HEK293T (cell line): ENCODE measurements at regions not wholly inside any gene's neighbourhood (a gene's known extent, or its start where the extent isn't known, plus 50 kb on each side); places are given as distances from the start of the nearest gene placed in this dataset.

Experiments used
- CTCF ChIA-PET: fragments of 350-600 bp; formaldehyde crosslinking; extraction: SDS; loops from one replicate; lab custom pipeline; 2021; ENCODE audit warnings: antibody characterized with exemption, inconsistent platforms; lab: Yijun Ruan, JAX
- POLR2A ChIA-PET: fragments of 350-600 bp; formaldehyde crosslinking; extraction: SDS; loops from one replicate; lab custom pipeline; 2020; ENCODE audit warnings: antibody characterized with exemption, inconsistent platforms; lab: Yijun Ruan, JAX
- DNase-seq: peaks from one replicate; pipeline ENCODE4 v3.0.0; 2012; ENCODE audit warnings: mixed read lengths; ENCODE audit errors: extremely low spot score
- ARNT ChIP-seq: fragments of 450-650 bp; IDR thresholded peaks from 2 replicates; pipeline ENCODE4 v1.6.1; 2017; ENCODE audit warnings: mild to moderate bottlenecking
- BHLHE40 ChIP-seq: fragments of 450-650 bp; IDR thresholded peaks from 2 replicates; pipeline ENCODE4 v1.6.1; 2016; ENCODE audit warnings: mild to moderate bottlenecking, moderate library complexity, borderline replicate concordance
- CTBP1 ChIP-seq: fragments of 450-650 bp; IDR thresholded peaks from 2 replicates; pipeline ENCODE4 v1.6.1; 2016; ENCODE audit warnings: borderline replicate concordance
- ELF4 ChIP-seq: fragments of 450-650 bp; IDR thresholded peaks from 2 replicates; pipeline ENCODE4 v1.6.1; 2017; ENCODE audit warnings: antibody characterized with exemption
- FOXA1 ChIP-seq: fragments of 450-650 bp; IDR thresholded peaks from 2 replicates; pipeline ENCODE4 v1.6.1; 2016; ENCODE audit warnings: mild to moderate bottlenecking
- FOXK2 ChIP-seq: fragments of 450-650 bp; IDR thresholded peaks from 2 replicates; pipeline ENCODE4 v1.6.1; 2016; ENCODE audit warnings: mild to moderate bottlenecking
- FOXM1 ChIP-seq: fragments of 450-650 bp; IDR thresholded peaks from 2 replicates; pipeline ENCODE4 v1.6.1; 2017; ENCODE audit warnings: mild to moderate bottlenecking, borderline replicate concordance
- HDGF ChIP-seq: fragments of 450-650 bp; IDR thresholded peaks from 2 replicates; pipeline ENCODE4 v1.6.1; 2017; ENCODE audit warnings: antibody characterized with exemption, borderline replicate concordance
- L3MBTL2 ChIP-seq: fragments of 450-650 bp; conservative IDR thresholded peaks from 2 replicates; pipeline ENCODE4 v1.6.1; 2016; ENCODE audit warnings: mild to moderate bottlenecking
- LEF1 ChIP-seq: fragments of 450-650 bp; IDR thresholded peaks from 2 replicates; pipeline ENCODE4 v1.6.1; 2017; ENCODE audit warnings: mild to moderate bottlenecking, borderline replicate concordance
- NFRKB ChIP-seq: fragments of 450-650 bp; IDR thresholded peaks from 2 replicates; pipeline ENCODE4 v1.6.1; 2016; ENCODE audit warnings: mild to moderate bottlenecking, moderate library complexity
- PKNOX1 ChIP-seq: fragments of 450-650 bp; IDR thresholded peaks from 2 replicates; pipeline ENCODE4 v1.6.1; 2016
- SP1 ChIP-seq: fragments of 450-650 bp; IDR thresholded peaks from 2 replicates; pipeline ENCODE4 v1.6.1; 2017
- SUZ12 ChIP-seq: fragments of 450-650 bp; IDR thresholded peaks from 2 replicates; pipeline ENCODE4 v1.6.1; 2016; ENCODE audit warnings: mild to moderate bottlenecking
- TARDBP ChIP-seq: fragments of 450-650 bp; IDR thresholded peaks from 2 replicates; pipeline ENCODE4 v1.6.1; 2016
- ZNF384 ChIP-seq: fragments of 450-650 bp; IDR thresholded peaks from 2 replicates; pipeline ENCODE4 v1.6.1; 2016

- CTCF ChIA-PET: no interaction called here
- no peak for DNase-seq
- TF ChIP-seq PKNOX1 (no peak), SUZ12 (no peak), FOXM1 (no peak), HDGF (no peak), ZNF384 (no peak), L3MBTL2 (no peak), FOXA1 (no peak), CTBP1 (no peak), FOXK2 (no peak)
- POLR2A ChIA-PET: no interaction called here
These were observed 759.7 kb upstream of the CDH7 start for GRCh38 chr18:64991102-64991501.

- CTCF ChIA-PET: no interaction called here
- no peak for TF ChIP-seq ZNF384
- no peak for TF ChIP-seq ELF4
- no peak for TF ChIP-seq SUZ12
- no peak for TF ChIP-seq LEF1
- no peak for TF ChIP-seq TARDBP
- TF ChIP-seq BHLHE40: no peak
- TF ChIP-seq FOXA1: no peak
- TF ChIP-seq FOXK2: no peak
- no peak for TF ChIP-seq NFRKB
- TF ChIP-seq CTBP1: no peak
- no peak for TF ChIP-seq PKNOX1
- TF ChIP-seq HDGF: no peak
- TF ChIP-seq ARNT: no peak
- no peak for TF ChIP-seq FOXM1
- no peak for TF ChIP-seq SP1
- TF ChIP-seq L3MBTL2: no peak
- no peak for DNase-seq
- POLR2A ChIA-PET: no interaction called here
These were observed 763.8 kb upstream of the CDH7 start for GRCh38 chr18:64986906-64987495.

- no peak for DNase-seq
- ChIA-PET POLR2A (no interaction called here), CTCF (no interaction called here)
- no peak for TF ChIP-seq ARNT
These were observed 767.1 kb upstream of the CDH7 start for GRCh38 chr18:64983497-64984238.

- ChIA-PET CTCF (no interaction called here), POLR2A (no interaction called here)
- no peak for DNase-seq
- TF ChIP-seq ELF4 (no peak), BHLHE40 (no peak), CTBP1 (no peak), NFRKB (no peak), ZNF384 (no peak), FOXM1 (no peak), L3MBTL2 (no peak), TARDBP (no peak), FOXK2 (no peak), HDGF (no peak), ARNT (no peak), SP1 (no peak), FOXA1 (no peak), PKNOX1 (no peak), SUZ12 (no peak), LEF1 (no peak)
These were observed 768.3 kb upstream of the CDH7 start for GRCh38 chr18:64982414-64983055.

- POLR2A ChIA-PET: no interaction called here
- TF ChIP-seq SUZ12 (no peak), PKNOX1 (no peak), LEF1 (no peak), FOXK2 (no peak), ZNF384 (no peak), NFRKB (no peak), ELF4 (no peak), L3MBTL2 (no peak), CTBP1 (no peak), TARDBP (no peak), SP1 (no peak), FOXA1 (no peak), ARNT (no peak)
- DNase-seq: no peak
- CTCF ChIA-PET: no interaction called here
These were observed 768.9 kb upstream of the CDH7 start for GRCh38 chr18:64981915-64982314.

GRCh38 chr18:64979791-64980190 is 771.0 kb upstream of the CDH7 start:
- CTCF ChIA-PET: no interaction called here

More at GRCh38 chr18:64979791-64980190, 771.0 kb upstream of the CDH7 start:
- no peak for DNase-seq
- TF ChIP-seq HDGF: no peak
- no peak for TF ChIP-seq ZNF384
- POLR2A ChIA-PET: no interaction called here
